Breast epithelium (tissue), 3 donors: ENCODE measurements at regions not wholly inside any gene's neighbourhood (a gene's known extent, or its start where the extent isn't known, plus 50 kb on each side); places are given as distances from the start of the nearest gene placed in this dataset.

ENCODE experiments used
- POLR2A ChIP-seq: fragments of 450-650 bp; IDR thresholded peaks from one replicate; pipeline ENCODE4 v1.6.1; 2016; ENCODE audit warnings: antibody characterized with exemption, mild to moderate bottlenecking, moderate library complexity
- POLR2AphosphoS5 ChIP-seq, 3 donors: sonication (generic); formaldehyde crosslinking; IDR thresholded peaks; one replicate each; pipeline ENCODE4 v1.6.1; 2017; ENCODE audit warnings: antibody characterized with exemption in 3 of 3

DNA sequence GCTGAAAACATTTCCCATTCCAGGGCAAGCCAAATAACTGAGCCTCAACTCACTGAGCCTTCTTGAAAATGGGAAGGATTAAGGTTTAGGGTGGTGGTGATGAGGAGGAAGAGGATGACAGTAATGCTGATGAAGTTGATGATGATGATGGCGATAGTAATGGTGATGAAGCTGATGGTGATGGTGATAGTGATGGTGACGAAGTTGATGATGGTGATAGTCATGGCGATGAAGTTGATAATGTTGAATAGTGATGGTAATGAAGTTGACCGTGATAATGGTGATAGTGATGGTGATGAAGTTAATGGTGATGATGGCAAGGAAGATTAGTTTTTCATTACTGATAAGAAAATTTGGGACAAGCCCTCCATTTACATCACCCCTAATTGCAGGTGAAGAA, 285.8 kb upstream of the DYNLRB2 start:
- TF ChIP-seq POLR2A (no peak), POLR2AphosphoS5 (IDR thresholded peaks at IDR 0.05) (no peak)
